Ishikawa (cell line): ENCODE measurements at regions not wholly inside any gene's neighbourhood (a gene's known extent, or its start where the extent isn't known, plus 50 kb on each side); places are given as distances from the start of the nearest gene placed in this dataset.

ENCODE experiments used
- CEBPB ChIP-seq: IDR thresholded peaks from 2 replicates; pipeline ENCODE4 v1.6.1; 2012
- CREB1 ChIP-seq: IDR thresholded peaks from 2 replicates; pipeline ENCODE4 v1.6.1; 2012; ENCODE audit warnings: low read depth
- EGR1 ChIP-seq: IDR thresholded peaks from 2 replicates; pipeline ENCODE4 v1.6.1; 2012
- EP300 ChIP-seq: IDR thresholded peaks from 2 replicates; pipeline ENCODE4 v1.6.1; 2012; ENCODE audit warnings: borderline replicate concordance
- FOXM1 ChIP-seq: IDR thresholded peaks from 2 replicates; pipeline ENCODE4 v1.6.1; 2012; ENCODE audit warnings: low read depth, borderline replicate concordance
- NFIC ChIP-seq: IDR thresholded peaks from 2 replicates; pipeline ENCODE4 v1.6.1; 2012
- RAD21 ChIP-seq: IDR thresholded peaks from 2 replicates; pipeline ENCODE4 v1.6.1; 2012; ENCODE audit warnings: low read depth
- TAF1 ChIP-seq: IDR thresholded peaks from 2 replicates; pipeline ENCODE4 v1.6.1; 2012; ENCODE audit warnings: low read depth, mild to moderate bottlenecking
- TCF12 ChIP-seq: IDR thresholded peaks from 2 replicates; pipeline ENCODE4 v1.6.1; 2012; ENCODE audit warnings: low read depth
- TEAD4 ChIP-seq: IDR thresholded peaks from 2 replicates; pipeline ENCODE4 v1.6.1; 2012
- YY1 ChIP-seq: IDR thresholded peaks from 2 replicates; pipeline ENCODE4 v1.6.1; 2012; ENCODE audit warnings: low read depth
- ZBTB7A ChIP-seq: IDR thresholded peaks from 2 replicates; pipeline ENCODE4 v1.6.1; 2012; ENCODE audit warnings: low read depth
- TF ChIP-seq, protein P1 (sequence below): IDR thresholded peaks from 2 replicates; pipeline ENCODE4 v1.6.1; 2012; ENCODE audit warnings: low read depth, mild to moderate bottlenecking
- TF ChIP-seq, protein P2 (sequence below): IDR thresholded peaks from 2 replicates; pipeline ENCODE4 v1.6.1; 2012
- TF ChIP-seq, protein P3 (sequence below): IDR thresholded peaks from 2 replicates; pipeline ENCODE4 v1.6.1; 2012

DNA sequence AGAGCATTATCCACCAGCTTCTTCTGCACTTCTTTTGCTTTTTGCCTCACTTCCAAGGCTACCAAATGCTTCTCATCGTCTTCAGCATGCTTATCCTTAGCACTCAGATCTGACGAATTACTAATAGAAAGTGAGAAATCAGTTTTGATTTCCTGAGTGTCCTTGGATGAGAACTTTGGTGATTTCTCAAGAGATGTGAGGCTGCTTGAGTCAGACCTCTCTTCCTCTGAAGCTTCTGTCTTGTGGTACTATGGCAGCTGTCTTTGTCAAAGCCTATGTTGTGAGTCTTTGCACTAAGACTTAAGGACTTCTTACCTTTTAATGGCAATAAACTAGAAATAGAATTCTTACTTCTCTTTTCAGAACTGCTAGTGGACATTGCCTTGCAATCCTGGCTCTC, 169.9 kb downstream of the CPE start:
- TF ChIP-seq ZBTB7A, result no peak
- TF ChIP-seq, protein P1, sequence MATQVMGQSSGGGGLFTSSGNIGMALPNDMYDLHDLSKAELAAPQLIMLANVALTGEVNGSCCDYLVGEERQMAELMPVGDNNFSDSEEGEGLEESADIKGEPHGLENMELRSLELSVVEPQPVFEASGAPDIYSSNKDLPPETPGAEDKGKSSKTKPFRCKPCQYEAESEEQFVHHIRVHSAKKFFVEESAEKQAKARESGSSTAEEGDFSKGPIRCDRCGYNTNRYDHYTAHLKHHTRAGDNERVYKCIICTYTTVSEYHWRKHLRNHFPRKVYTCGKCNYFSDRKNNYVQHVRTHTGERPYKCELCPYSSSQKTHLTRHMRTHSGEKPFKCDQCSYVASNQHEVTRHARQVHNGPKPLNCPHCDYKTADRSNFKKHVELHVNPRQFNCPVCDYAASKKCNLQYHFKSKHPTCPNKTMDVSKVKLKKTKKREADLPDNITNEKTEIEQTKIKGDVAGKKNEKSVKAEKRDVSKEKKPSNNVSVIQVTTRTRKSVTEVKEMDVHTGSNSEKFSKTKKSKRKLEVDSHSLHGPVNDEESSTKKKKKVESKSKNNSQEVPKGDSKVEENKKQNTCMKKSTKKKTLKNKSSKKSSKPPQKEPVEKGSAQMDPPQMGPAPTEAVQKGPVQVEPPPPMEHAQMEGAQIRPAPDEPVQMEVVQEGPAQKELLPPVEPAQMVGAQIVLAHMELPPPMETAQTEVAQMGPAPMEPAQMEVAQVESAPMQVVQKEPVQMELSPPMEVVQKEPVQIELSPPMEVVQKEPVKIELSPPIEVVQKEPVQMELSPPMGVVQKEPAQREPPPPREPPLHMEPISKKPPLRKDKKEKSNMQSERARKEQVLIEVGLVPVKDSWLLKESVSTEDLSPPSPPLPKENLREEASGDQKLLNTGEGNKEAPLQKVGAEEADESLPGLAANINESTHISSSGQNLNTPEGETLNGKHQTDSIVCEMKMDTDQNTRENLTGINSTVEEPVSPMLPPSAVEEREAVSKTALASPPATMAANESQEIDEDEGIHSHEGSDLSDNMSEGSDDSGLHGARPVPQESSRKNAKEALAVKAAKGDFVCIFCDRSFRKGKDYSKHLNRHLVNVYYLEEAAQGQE, result no peak
- TF ChIP-seq, protein P2, sequence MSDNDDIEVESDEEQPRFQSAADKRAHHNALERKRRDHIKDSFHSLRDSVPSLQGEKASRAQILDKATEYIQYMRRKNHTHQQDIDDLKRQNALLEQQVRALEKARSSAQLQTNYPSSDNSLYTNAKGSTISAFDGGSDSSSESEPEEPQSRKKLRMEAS, result no peak
- TF ChIP-seq TEAD4, result no peak
- TF ChIP-seq, protein P3, sequence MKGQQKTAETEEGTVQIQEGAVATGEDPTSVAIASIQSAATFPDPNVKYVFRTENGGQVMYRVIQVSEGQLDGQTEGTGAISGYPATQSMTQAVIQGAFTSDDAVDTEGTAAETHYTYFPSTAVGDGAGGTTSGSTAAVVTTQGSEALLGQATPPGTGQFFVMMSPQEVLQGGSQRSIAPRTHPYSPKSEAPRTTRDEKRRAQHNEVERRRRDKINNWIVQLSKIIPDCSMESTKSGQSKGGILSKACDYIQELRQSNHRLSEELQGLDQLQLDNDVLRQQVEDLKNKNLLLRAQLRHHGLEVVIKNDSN, result no peak
- no peak for TF ChIP-seq TCF12
- TF ChIP-seq TAF1, result no peak
- TF ChIP-seq CREB1, result no peak
- TF ChIP-seq CEBPB, result no peak
- TF ChIP-seq YY1, result no peak
- TF ChIP-seq NFIC, result no peak
- no peak for TF ChIP-seq RAD21
- TF ChIP-seq EGR1, result no peak

DNA sequence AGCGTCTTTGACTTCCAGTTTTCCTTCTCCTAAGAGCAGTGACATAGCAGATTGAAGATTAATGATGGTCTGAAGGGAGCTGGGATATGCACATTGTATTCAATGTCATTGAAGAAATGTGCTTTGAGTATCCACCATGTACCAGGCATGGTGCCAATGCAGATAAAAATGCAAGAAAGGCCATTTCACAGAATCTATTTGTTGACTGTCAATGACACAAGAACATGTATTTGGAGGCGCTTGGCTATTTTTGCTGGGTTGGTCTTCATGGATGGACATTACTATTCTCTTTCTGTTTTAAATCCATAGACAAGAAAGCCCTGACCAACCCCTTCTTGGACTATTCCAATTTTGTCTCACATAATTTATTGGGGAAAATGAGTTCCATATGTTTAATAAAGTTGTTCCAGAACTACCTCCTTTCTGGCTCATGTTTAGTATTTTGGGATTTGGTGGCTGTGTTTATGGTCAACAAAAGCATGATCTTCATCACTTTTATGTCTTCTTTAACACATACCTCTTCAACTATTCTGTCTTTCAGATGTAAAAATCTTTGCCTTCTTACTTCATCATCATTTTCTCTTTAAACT, 174.5 kb downstream of the CPE start:
- TF ChIP-seq RAD21 (no peak), CEBPB (no peak), TCF12 (no peak), TAF1 (no peak), TEAD4 (no peak), NFIC (no peak), YY1 (no peak), ZBTB7A (no peak), EP300 (no peak)
- TF ChIP-seq, protein P2, result no peak
- TF ChIP-seq, protein P3, result no peak
- TF ChIP-seq, protein P1, result no peak

DNA sequence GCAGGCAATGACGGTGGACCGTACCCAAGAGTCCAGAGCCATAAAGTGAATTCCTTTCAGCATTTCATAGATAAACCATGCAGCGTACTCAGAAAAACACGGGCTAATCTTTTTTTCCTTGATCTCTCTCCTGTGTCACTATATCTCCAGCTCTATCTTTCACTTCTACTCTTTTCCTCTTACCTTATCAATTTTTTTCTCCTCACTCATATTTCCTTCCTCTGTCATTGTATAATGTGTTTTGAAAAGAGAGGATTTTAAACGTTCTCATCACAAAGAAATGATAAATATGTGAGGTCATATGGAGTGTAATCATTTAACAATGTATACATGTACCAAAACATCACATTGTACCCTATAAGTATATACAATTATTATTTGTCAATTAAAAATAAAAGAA, 176.5 kb downstream of the CPE start:
- no peak for TF ChIP-seq ZBTB7A
- no peak for TF ChIP-seq NFIC

DNA sequence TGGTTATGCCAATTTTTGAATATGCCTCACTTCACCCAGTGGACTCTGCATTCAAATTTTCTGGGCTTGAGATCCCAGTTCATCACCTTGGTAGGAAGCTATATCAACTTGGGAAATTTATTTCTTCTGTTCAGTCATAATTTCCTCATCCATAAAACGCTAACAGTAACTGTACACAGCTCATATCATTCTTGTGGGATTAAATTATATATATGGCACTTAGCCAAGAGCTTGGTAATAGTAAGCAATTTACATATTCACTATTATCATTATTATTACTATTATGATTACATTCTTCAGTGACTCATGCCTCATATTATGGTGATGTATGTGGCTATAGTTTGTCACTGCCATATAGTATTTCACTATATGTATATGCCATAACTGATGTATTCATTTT, 177.6 kb downstream of the CPE start:
- TF ChIP-seq TCF12 (no peak), EP300 (no peak), CREB1 (no peak), TAF1 (no peak), ZBTB7A (no peak), YY1 (no peak), FOXM1 (no peak), TEAD4 (no peak), EGR1 (no peak), CEBPB (no peak), RAD21 (no peak), NFIC (no peak)
- TF ChIP-seq, protein P1, result no peak
- TF ChIP-seq, protein P3, result no peak
- TF ChIP-seq, protein P2, result no peak
